Mammary epithelial cell (primary cell): ENCODE measurements at regions not wholly inside any gene's neighbourhood (a gene's known extent, or its start where the extent isn't known, plus 50 kb on each side); places are given as distances from the start of the nearest gene placed in this dataset.

ENCODE experiments used
- CTCF ChIP-seq, 2 donors: IDR thresholded peaks in 1 of 2; conservative IDR thresholded peaks in 1 of 2; 2 replicates each; pipeline ENCODE4 v1.5.1; 2011 to 2012; ENCODE audit warnings: inconsistent platforms in 2 of 2, low read length in 2 of 2, mild to moderate bottlenecking in 2 of 2, control low read depth in 1 of 2, low read depth in 1 of 2; ENCODE audit not compliant: insufficient read depth in 1 of 2; ENCODE audit errors: extremely low read depth in 1 of 2
- EZH2 ChIP-seq: IDR thresholded peaks from 2 replicates; pipeline ENCODE4 v1.6.1; 2012; ENCODE audit warnings: low read length, inconsistent platforms, borderline replicate concordance

DNA sequence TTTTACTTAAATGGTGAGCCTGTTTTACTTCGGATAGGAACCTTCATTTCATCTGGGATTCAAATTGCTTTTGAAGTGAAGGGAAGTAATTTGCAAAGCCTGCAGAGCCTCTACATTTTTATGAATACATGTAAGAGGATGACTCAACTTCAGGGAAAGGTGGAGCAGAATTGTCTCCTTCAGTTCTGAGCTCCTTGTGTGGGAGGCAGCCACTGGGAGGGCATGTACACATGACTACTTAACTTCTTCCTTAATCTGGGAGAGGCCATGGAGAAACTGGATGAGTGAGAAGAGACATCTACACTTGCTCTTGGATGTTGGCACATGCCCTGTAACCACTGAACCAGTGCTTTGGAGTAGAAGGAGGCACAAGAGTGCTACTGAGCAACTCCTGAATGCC lies 145.1 kb upstream of the NRSN1 start:
- TF ChIP-seq EZH2 (no peak), CTCF (conservative IDR thresholded peaks at IDR 0.05 in 1 of 2, IDR thresholded peaks at IDR 0.05 in 1 of 2; ENCODE audit: extremely low read depth in 1 of 2, insufficient read depth in 1 of 2, low read depth in 1 of 2, low read length in 2 of 2) (no peak)
